H1 (cell line): ENCODE measurements at regions not wholly inside any gene's neighbourhood (a gene's known extent, or its start where the extent isn't known, plus 50 kb on each side); places are given as distances from the start of the nearest gene placed in this dataset.

ENCODE experiments used
- CHD7 ChIP-seq: fragments of 300-600 bp; sonication (generic); IDR thresholded peaks from 2 replicates; pipeline ENCODE4 v1.7.1; 2012; ENCODE audit warnings: low read length, moderate library complexity, mild to moderate bottlenecking, inconsistent platforms; ENCODE audit not compliant: insufficient replicate concordance
- CREB1 ChIP-seq: IDR thresholded peaks from 2 replicates; pipeline ENCODE4 v1.6.1; 2012; ENCODE audit warnings: inconsistent platforms
- CTBP2 ChIP-seq: IDR thresholded peaks from 2 replicates; pipeline ENCODE4 v1.7.0; 2011; ENCODE audit warnings: borderline replicate concordance, mild to moderate bottlenecking, moderate library complexity, mixed read lengths, low read length; ENCODE audit not compliant: insufficient read depth, insufficient read length
- EP300 ChIP-seq, 2 experiments: IDR thresholded peaks; 1 replicate in 1 of 2; 2 replicates in 1 of 2; pipeline ENCODE4 v1.6.1; 2011 to 2012; ENCODE audit warnings: low read depth in 2 of 2, low read length in 2 of 2, mild to moderate bottlenecking in 2 of 2, borderline replicate concordance in 1 of 2, inconsistent platforms in 1 of 2, moderate library complexity in 1 of 2
- EZH2 ChIP-seq: fragments of 200-600 bp; sonication (generic); IDR thresholded peaks from 2 replicates; pipeline ENCODE4 v1.7.1; 2012; ENCODE audit warnings: low read depth, mild to moderate bottlenecking, moderate library complexity, low read length, inconsistent platforms; ENCODE audit not compliant: severe bottlenecking
- NRF1 ChIP-seq: IDR thresholded peaks from 2 replicates; pipeline ENCODE4 v1.6.1; 2011; ENCODE audit warnings: mild to moderate bottlenecking, low read depth, low read length, improper control_type of control experiment
- POLR2A ChIP-seq, 2 experiments: IDR thresholded peaks; 1 replicate in 1 of 2; 2 replicates in 1 of 2; pipeline ENCODE4 v1.6.1; 2011; ENCODE audit warnings: low read depth in 2 of 2, low read length in 2 of 2, mild to moderate bottlenecking in 2 of 2; ENCODE audit errors: control extremely low read depth in 1 of 2
- SP1 ChIP-seq: IDR thresholded peaks from 2 replicates; pipeline ENCODE4 v1.6.1; 2011; ENCODE audit warnings: low read depth, low read length
- TAF1 ChIP-seq: IDR thresholded peaks from 2 replicates; pipeline ENCODE4 v1.6.1; 2011; ENCODE audit warnings: mild to moderate bottlenecking, low read depth, low read length
- TCF12 ChIP-seq: IDR thresholded peaks from 2 replicates; pipeline ENCODE4 v1.6.1; 2011; ENCODE audit warnings: low read depth, mild to moderate bottlenecking, low read length
- USF2 ChIP-seq: IDR thresholded peaks from 2 replicates; pipeline ENCODE4 v1.6.1; 2011; ENCODE audit warnings: low read length, improper control_type of control experiment

GRCh38 chr19:28644169-28644775 is 568.7 kb downstream of the UQCRFS1 start (continued):
- TF ChIP-seq CHD7 (no peak), SP1 (no peak), POLR2A (IDR thresholded peaks at IDR 0.05; ENCODE audit: control extremely low read depth in 1 of 2, low read depth in 2 of 2, low read length in 2 of 2) (no peak), EZH2 (no peak), USF2 (no peak), CREB1 (no peak), TAF1 (no peak), NRF1 (no peak), TCF12 (no peak), EP300 (IDR thresholded peaks at IDR 0.05; ENCODE audit: borderline replicate concordance in 1 of 2, low read depth in 2 of 2, low read length in 2 of 2) (no peak), CTBP2 (no peak)
